IPS-18a (cell line): ENCODE measurements at regions not wholly inside any gene's neighbourhood (a gene's known extent, or its start where the extent isn't known, plus 50 kb on each side); places are given as distances from the start of the nearest gene placed in this dataset.

Source experiments
- H3K27ac ChIP-seq: one replicate; pipeline ENCODE4 v1.5.1; 2013; ENCODE audit warnings: low read length
- H3K27me3 ChIP-seq: one replicate; pipeline ENCODE4 v1.6.1; 2013; ENCODE audit warnings: mild to moderate bottlenecking, low read length; ENCODE audit not compliant: control insufficient read depth, insufficient read depth
- H3K36me3 ChIP-seq: one replicate; pipeline ENCODE4 v1.6.1; 2013; ENCODE audit warnings: low read depth, low read length; ENCODE audit not compliant: control insufficient read depth
- H3K4me1 ChIP-seq: one replicate; pipeline ENCODE4 v1.6.1; 2013; ENCODE audit warnings: low read depth, low read length; ENCODE audit not compliant: control insufficient read depth
- H3K4me3 ChIP-seq: one replicate; pipeline ENCODE4 v1.5.1; 2013; ENCODE audit warnings: low read length
- H3K9ac ChIP-seq: one replicate; pipeline ENCODE4 v1.6.1; 2013; ENCODE audit warnings: mild to moderate bottlenecking, low read length, moderate library complexity
- H3K9me3 ChIP-seq: one replicate; pipeline ENCODE4 v1.6.1; 2013; ENCODE audit warnings: low read depth, low read length; ENCODE audit not compliant: control insufficient read depth

- H3K4me1 ChIP-seq = no peaks in the 10 kb centered on the region
- H3K27ac ChIP-seq = no peak overlapping the region
- no peaks in the 10 kb centered on the region for H3K9me3 ChIP-seq
- no peaks in the 10 kb centered on the region for H3K36me3 ChIP-seq
- no peaks in the 10 kb centered on the region for H3K27me3 ChIP-seq
- no peak overlapping the region for H3K9ac ChIP-seq
- no peak overlapping the region for H3K4me3 ChIP-seq
Measured at GRCh38 chr2:168300460-168300859, 53.1 kb upstream of the STK39 start.

GRCh38 chr2:168304024-168304681 is 56.8 kb upstream of the STK39 start:
- Histone ChIP-seq H3K27me3 (no peaks in the 10 kb centered on the region), H3K4me3 (no peak overlapping the region), H3K9ac (no peak overlapping the region), H3K36me3 (no peaks in the 10 kb centered on the region), H3K27ac (no peak overlapping the region), H3K4me1 (no peaks in the 10 kb centered on the region), H3K9me3 (no peaks in the 10 kb centered on the region)

GRCh38 chr2:168307379-168307778 is 60.0 kb upstream of the STK39 start:
- no peaks in the 10 kb centered on the region for H3K36me3 ChIP-seq
- H3K4me3 ChIP-seq = no peak overlapping the region
- no peaks in the 10 kb centered on the region for H3K9me3 ChIP-seq
- no peak overlapping the region for H3K9ac ChIP-seq
- H3K4me1 ChIP-seq = no peaks in the 10 kb centered on the region
- H3K27ac ChIP-seq = no peak overlapping the region
- H3K27me3 ChIP-seq = no peaks in the 10 kb centered on the region

GRCh38 chr2:168310580-168310979 is 63.2 kb upstream of the STK39 start:
- Histone ChIP-seq H3K9me3 (no peaks in the 10 kb centered on the region), H3K36me3 (no peaks in the 10 kb centered on the region), H3K9ac (no peak overlapping the region), H3K27ac (no peak overlapping the region), H3K27me3 (no peaks in the 10 kb centered on the region), H3K4me3 (no peak overlapping the region), H3K4me1 (no peaks in the 10 kb centered on the region)

- Histone ChIP-seq H3K27ac (no peak overlapping the region), H3K4me3 (no peak overlapping the region), H3K9me3 (no peaks in the 10 kb centered on the region), H3K4me1 (no peaks in the 10 kb centered on the region), H3K27me3 (no peaks in the 10 kb centered on the region), H3K9ac (no peak overlapping the region), H3K36me3 (no peaks in the 10 kb centered on the region)
Measured at GRCh38 chr2:168311261-168311910, 64.0 kb upstream of the STK39 start.

- Histone ChIP-seq H3K4me1 (no peaks in the 10 kb centered on the region), H3K36me3 (no peaks in the 10 kb centered on the region), H3K4me3 (no peak overlapping the region), H3K9ac (no peak overlapping the region), H3K9me3 (no peaks in the 10 kb centered on the region), H3K27me3 (no peaks in the 10 kb centered on the region), H3K27ac (no peak overlapping the region)
Measured at GRCh38 chr2:168312036-168312822, 64.8 kb upstream of the STK39 start.

GRCh38 chr2:168314236-168314635 is 66.8 kb upstream of the STK39 start:
- Histone ChIP-seq H3K27me3 (no peaks in the 10 kb centered on the region), H3K9me3 (no peaks in the 10 kb centered on the region), H3K4me3 (no peak overlapping the region), H3K27ac (no peak overlapping the region), H3K36me3 (no peaks in the 10 kb centered on the region), H3K4me1 (no peaks in the 10 kb centered on the region), H3K9ac (no peak overlapping the region)

GRCh38 chr2:168315331-168316072 is 68.1 kb upstream of the STK39 start:
- Histone ChIP-seq H3K9ac (no peak overlapping the region), H3K4me1 (no peaks in the 10 kb centered on the region), H3K9me3 (no peaks in the 10 kb centered on the region), H3K36me3 (no peaks in the 10 kb centered on the region), H3K27me3 (no peaks in the 10 kb centered on the region), H3K4me3 (no peak overlapping the region), H3K27ac (no peak overlapping the region)

- Histone ChIP-seq H3K27ac (no peak overlapping the region), H3K36me3 (no peaks in the 10 kb centered on the region), H3K27me3 (no peaks in the 10 kb centered on the region), H3K4me3 (no peak overlapping the region), H3K9ac (no peak overlapping the region), H3K9me3 (no peaks in the 10 kb centered on the region), H3K4me1 (no peaks in the 10 kb centered on the region)
Measured at GRCh38 chr2:168316073-168316440, 68.7 kb upstream of the STK39 start.

GRCh38 chr2:168317282-168317681 is 69.9 kb upstream of the STK39 start:
- H3K4me3 ChIP-seq = no peak overlapping the region
- H3K4me1 ChIP-seq = no peaks in the 10 kb centered on the region
- H3K36me3 ChIP-seq = no peaks in the 10 kb centered on the region
- H3K27me3 ChIP-seq = no peaks in the 10 kb centered on the region
- H3K27ac ChIP-seq = no peak overlapping the region
- H3K9ac ChIP-seq = no peak overlapping the region
- H3K9me3 ChIP-seq = no peaks in the 10 kb centered on the region

- Histone ChIP-seq H3K27ac (no peak overlapping the region), H3K9me3 (no peaks in the 10 kb centered on the region), H3K9ac (no peak overlapping the region), H3K36me3 (no peaks in the 10 kb centered on the region), H3K4me1 (peaks cover 3% of the 10 kb centered on the region), H3K27me3 (no peaks in the 10 kb centered on the region), H3K4me3 (no peak overlapping the region)
Measured at GRCh38 chr2:168320267-168320666, 72.9 kb upstream of the STK39 start.
